H1 (cell line): ENCODE measurements at regions not wholly inside any gene's neighbourhood (a gene's known extent, or its start where the extent isn't known, plus 50 kb on each side); places are given as distances from the start of the nearest gene placed in this dataset.

ENCODE experiments used
- CTCF ChIA-PET: fragments of 300-600 bp; sonication (Branson Sonifier 250); formaldehyde crosslinking; loops from one replicate; lab custom pipeline; 2021; ENCODE audit not compliant: partially characterized antibody; lab: Charles Lee
- POLR2A ChIA-PET: fragments of 300-600 bp; sonication (Branson Sonifier 250); formaldehyde crosslinking; loops from one replicate; lab custom pipeline; 2021; ENCODE audit warnings: inconsistent platforms; ENCODE audit not compliant: partially characterized antibody; lab: Charles Lee
- DNase-seq, 2 experiments: peaks; one replicate each; pipeline versions ENCODE4 v3.0.0 to v3.0.0-alpha.2; 2010 to 2022; ENCODE audit warnings: low spot score in 2 of 2, low read depth in 1 of 2, mixed read lengths in 1 of 2
- FAIRE-seq: peaks from 2 replicates; lab custom pipeline; 2011; peaks lifted over from hg19 to GRCh38; lab: Jason Lieb, UNC
- H2AFZ ChIP-seq: 2 replicates; pipeline ENCODE4 v1.8.1; 2012; ENCODE audit warnings: low read length, inconsistent platforms
- H2AK5ac ChIP-seq: 2 replicates; pipeline ENCODE4 v1.6.1; 2013; ENCODE audit warnings: low read depth, low read length
- H2BK120ac ChIP-seq: replicated peaks from 2 replicates; pipeline ENCODE3; 2013; ENCODE audit warnings: low read depth, low read length, inconsistent platforms
- H2BK12ac ChIP-seq: 2 replicates; pipeline ENCODE4 v1.6.1; 2013; ENCODE audit warnings: low read depth, low read length
- H2BK15ac ChIP-seq: 2 replicates; pipeline ENCODE4 v1.6.1; 2013; ENCODE audit warnings: low read length
- H2BK20ac ChIP-seq: 2 replicates; pipeline ENCODE4 v1.6.1; 2013; ENCODE audit warnings: low read length
- H2BK5ac ChIP-seq: 2 replicates; pipeline ENCODE4 v1.6.1; 2013; ENCODE audit warnings: low read depth, low read length
- H3K14ac ChIP-seq: 2 replicates; pipeline ENCODE4 v1.6.1; 2013; ENCODE audit warnings: inconsistent platforms; ENCODE audit not compliant: insufficient read length
- H3K18ac ChIP-seq: 2 replicates; pipeline ENCODE4 v1.6.1; 2013; ENCODE audit warnings: low read length; ENCODE audit errors: extremely low read depth
- H3K23ac ChIP-seq: 2 replicates; pipeline ENCODE4 v1.6.1; 2013; ENCODE audit warnings: inconsistent platforms; ENCODE audit not compliant: insufficient read length
- H3K23me2 ChIP-seq: 2 replicates; pipeline ENCODE4 v1.6.1; 2013; ENCODE audit warnings: low read depth, low read length
- H3K27ac ChIP-seq: 2 replicates; pipeline ENCODE4 v1.6.1; 2011; ENCODE audit warnings: low read depth, low read length, inconsistent platforms
- H3K27me3 ChIP-seq, 4 experiments: replicated peaks in 1 of 4; 1 replicate in 1 of 4; 2 replicates in 3 of 4; pipeline versions ENCODE4 v1.6.1 to v1.8.1; 2011 to 2013; ENCODE audit warnings: low read length in 3 of 4, mild to moderate bottlenecking in 3 of 4, inconsistent platforms in 2 of 4, mixed read lengths in 2 of 4, moderate library complexity in 1 of 4; ENCODE audit not compliant: control insufficient read depth in 3 of 4, insufficient read depth in 3 of 4; ENCODE audit errors: extremely low read depth in 1 of 4
- H3K36me3 ChIP-seq, 4 experiments: 2 replicates each; pipeline versions ENCODE4 v1.6.1 to v1.8.1; 2011 to 2013; ENCODE audit warnings: mild to moderate bottlenecking in 4 of 4, low read length in 3 of 4, moderate library complexity in 2 of 4, control low read depth in 1 of 4, inconsistent platforms in 1 of 4; ENCODE audit not compliant: insufficient read depth in 4 of 4, control insufficient read depth in 2 of 4
- H3K4ac ChIP-seq: replicated peaks from 2 replicates; pipeline ENCODE3; 2013; ENCODE audit warnings: low read length, low read depth, mixed read lengths, inconsistent platforms; ENCODE audit not compliant: insufficient read length
- H3K4me1 ChIP-seq, 4 experiments: replicated peaks in 1 of 4; 1 replicate in 1 of 4; 2 replicates in 3 of 4; pipeline versions ENCODE4 v1.6.1 to v1.8.1; 2011 to 2013; ENCODE audit warnings: low read length in 3 of 4, inconsistent platforms in 2 of 4, mixed read lengths in 1 of 4; ENCODE audit not compliant: insufficient read depth in 4 of 4, control insufficient read depth in 3 of 4
- H3K4me2 ChIP-seq, 2 experiments: 2 replicates each; pipeline versions ENCODE4 v1.6.1 to v1.8.1; 2011 to 2013; ENCODE audit warnings: low read depth in 2 of 2, low read length in 2 of 2, control low read depth in 1 of 2, inconsistent platforms in 1 of 2, mild to moderate bottlenecking in 1 of 2; ENCODE audit not compliant: insufficient read depth in 1 of 2
- H3K4me3 ChIP-seq, 4 experiments: fragments of 200-600, 300-600 bp in 1 of 4; sonication (generic), shearing (Covaris generic), sonication (Bioruptor Twin) in 1 of 4; 2 replicates each; pipeline versions ENCODE4 v1.5.1 to v1.8.1; 2011 to 2016; ENCODE audit warnings: low read length in 4 of 4, low read depth in 3 of 4, control low read depth in 2 of 4, inconsistent platforms in 2 of 4, mild to moderate bottlenecking in 2 of 4, mixed read lengths in 1 of 4, moderate library complexity in 1 of 4; ENCODE audit not compliant: insufficient read depth in 2 of 4; ENCODE audit errors: extremely low read depth in 1 of 4
- H3K56ac ChIP-seq: replicated peaks from 2 replicates; pipeline ENCODE3; 2013; ENCODE audit warnings: low read depth, mild to moderate bottlenecking, mixed read lengths, low read length, inconsistent platforms; ENCODE audit not compliant: insufficient read length
- H3K79me1 ChIP-seq: 2 replicates; pipeline ENCODE4 v1.6.1; 2013; ENCODE audit warnings: low read depth, low read length, control low read depth
- H3K79me2 ChIP-seq, 2 experiments: 2 replicates each; pipeline versions ENCODE4 v1.6.1 to v1.8.1; 2012 to 2013; ENCODE audit warnings: low read length in 2 of 2, mild to moderate bottlenecking in 2 of 2, inconsistent platforms in 1 of 2; ENCODE audit not compliant: insufficient read depth in 2 of 2, control insufficient read depth in 1 of 2
- H3K9ac ChIP-seq, 4 experiments: replicated peaks in 1 of 4; 1 replicate in 1 of 4; 2 replicates in 3 of 4; pipeline versions ENCODE4 v1.6.1 to v1.8.1; 2011 to 2013; ENCODE audit warnings: low read depth in 3 of 4, low read length in 3 of 4, control low read depth in 2 of 4, mild to moderate bottlenecking in 2 of 4, moderate library complexity in 2 of 4, inconsistent platforms in 1 of 4; ENCODE audit errors: extremely low read depth in 1 of 4
- H3K9me3 ChIP-seq, 2 experiments: 2 replicates each; pipeline versions ENCODE4 v1.6.1 to v1.8.1; 2012 to 2013; ENCODE audit warnings: mild to moderate bottlenecking in 2 of 2, moderate library complexity in 2 of 2, control low read depth in 1 of 2, inconsistent platforms in 1 of 2, low read depth in 1 of 2, low read length in 1 of 2, mixed read lengths in 1 of 2; ENCODE audit not compliant: insufficient read depth in 2 of 2
- H4K20me1 ChIP-seq, 2 experiments: replicated peaks in 1 of 2; 2 replicates each; pipeline versions ENCODE3 to v1.8.1; 2011 to 2013; ENCODE audit warnings: inconsistent platforms in 2 of 2, low read length in 2 of 2, mild to moderate bottlenecking in 1 of 2; ENCODE audit not compliant: insufficient read depth in 2 of 2, control insufficient read depth in 1 of 2
- H4K5ac ChIP-seq: 2 replicates; pipeline ENCODE4 v1.6.1; 2013; ENCODE audit warnings: low read length, low read depth, mixed read lengths, inconsistent platforms; ENCODE audit not compliant: insufficient read length
- H4K8ac ChIP-seq: 2 replicates; pipeline ENCODE4 v1.8.0; 2013; ENCODE audit warnings: mild to moderate bottlenecking, moderate library complexity, low read length, inconsistent platforms; ENCODE audit not compliant: insufficient read depth; ENCODE audit errors: extremely low read depth
- H4K91ac ChIP-seq: replicated peaks from 2 replicates; pipeline ENCODE3; 2013; ENCODE audit warnings: low read length, mixed read lengths, inconsistent platforms; ENCODE audit not compliant: insufficient read length
- CHD1 ChIP-seq: IDR thresholded peaks from 2 replicates; pipeline ENCODE4 v1.6.1; 2012; ENCODE audit warnings: low read depth, low read length, improper control_type of control experiment
- EP300 ChIP-seq, 2 experiments: IDR thresholded peaks; 1 replicate in 1 of 2; 2 replicates in 1 of 2; pipeline ENCODE4 v1.6.1; 2011 to 2012; ENCODE audit warnings: low read depth in 2 of 2, low read length in 2 of 2, mild to moderate bottlenecking in 2 of 2, borderline replicate concordance in 1 of 2, inconsistent platforms in 1 of 2, moderate library complexity in 1 of 2
- RXRA ChIP-seq: IDR thresholded peaks from 2 replicates; pipeline ENCODE4 v1.6.1; 2011; ENCODE audit warnings: low read depth, mild to moderate bottlenecking, low read length, moderate library complexity; ENCODE audit not compliant: insufficient read depth
- SIRT6 ChIP-seq: IDR thresholded peaks from one replicate; pipeline ENCODE4 v1.7.1; 2012; ENCODE audit warnings: low read length, inconsistent platforms
- SIX5 ChIP-seq: IDR thresholded peaks from 2 replicates; pipeline ENCODE4 v1.6.1; 2011; ENCODE audit warnings: mild to moderate bottlenecking, low read depth, low read length
- TBP ChIP-seq: IDR thresholded peaks from 2 replicates; pipeline ENCODE4 v1.6.1; 2011; ENCODE audit warnings: low read depth, low read length, improper control_type of control experiment
- WGBS, 2 experiments: shearing (Covaris generic) in 1 of 2; methylation state at CpG; one replicate each; pipeline versions ENCODE4 v1.1.6 to v1.1.7; 2013 to 2015; ENCODE audit warnings: low lambda C conversion rate in 2 of 2, mixed read lengths in 2 of 2, inconsistent platforms in 1 of 2, low coverage in 1 of 2, missing lambda C conversion rate in 1 of 2; ENCODE audit not compliant: insufficient replicate concordance in 2 of 2, insufficient coverage in 1 of 2, insufficient read length in 1 of 2; ENCODE audit errors: extremely low coverage in 1 of 2, missing lambda C conversion rate in 1 of 2; 5-methylcytosine and 5-hydroxymethylcytosine counted together
- TF ChIP-seq, protein P1 (sequence below): IDR thresholded peaks from 2 replicates; pipeline ENCODE4 v1.6.1; 2011; ENCODE audit warnings: low read length, improper control_type of control experiment

DNA sequence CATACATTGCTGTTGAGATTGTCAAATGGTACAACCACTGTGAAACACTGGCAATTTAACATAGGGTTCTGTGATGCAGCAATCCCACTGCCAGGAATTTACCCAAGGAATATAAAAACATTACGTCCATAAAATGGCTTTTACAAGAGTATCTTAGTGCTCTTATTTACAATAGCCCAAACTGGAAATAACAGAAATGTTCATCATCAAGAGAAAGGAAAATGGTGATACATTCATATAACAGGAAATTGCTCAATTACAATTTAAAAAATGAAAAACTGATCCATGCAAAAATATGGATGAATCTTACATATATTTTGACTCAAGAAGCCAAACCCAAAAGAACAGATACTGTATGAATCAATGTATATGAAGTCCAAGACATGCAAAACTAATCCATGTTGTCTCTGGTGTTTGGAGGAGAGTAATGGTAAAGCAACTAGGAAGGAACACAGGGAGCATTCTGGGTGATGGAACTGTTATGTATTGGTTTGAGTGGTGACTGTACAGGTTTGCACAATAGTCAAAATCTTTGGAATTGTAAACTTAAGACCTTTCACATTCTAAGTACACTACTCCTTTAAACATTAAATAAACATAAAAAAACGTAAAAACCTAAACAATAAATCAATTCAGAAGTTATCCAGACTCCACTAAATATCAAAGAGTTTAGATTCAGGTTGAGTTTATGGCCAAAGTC is 104.8 kb upstream of the WDR75 start:
- Histone ChIP-seq H4K5ac (no peak overlapping the region), H2BK15ac (no peak overlapping the region), H3K4me2 (no peak overlapping the region), H3K18ac (no peak overlapping the region), H4K20me1 (no peaks in the 10 kb centered on the region), H2BK120ac (no peak overlapping the region), H3K79me2 (no peaks in the 10 kb centered on the region), H3K36me3 (no peaks in the 10 kb centered on the region), H3K23me2 (no peaks in the 10 kb centered on the region), H3K4ac (no peak overlapping the region), H3K23ac (no peak overlapping the region), H3K9me3 (peaks cover 0 to 3% of the 10 kb centered on the region in 2 experiments; a peak in 1 of 4 replicates), H3K4me3 (no peak overlapping the region), H3K56ac (no peak overlapping the region), H3K14ac (no peak overlapping the region), H3K9ac (no peak overlapping the region), H3K27ac (no peak overlapping the region), H2AFZ (no peak overlapping the region), H3K79me1 (no peaks in the 10 kb centered on the region), H2BK12ac (no peak overlapping the region), H2AK5ac (no peak overlapping the region), H4K91ac (no peak overlapping the region), H2BK5ac (no peak overlapping the region), H3K27me3 (no peaks in the 10 kb centered on the region), H2BK20ac (no peak overlapping the region), H3K4me1 (no peaks in the 10 kb centered on the region), H4K8ac (no peak overlapping the region)
- 84 to 100% methylated on average over 1 to 2 of the region's 2 CpGs for WGBS, 2 experiments
- TF ChIP-seq, protein P1, sequence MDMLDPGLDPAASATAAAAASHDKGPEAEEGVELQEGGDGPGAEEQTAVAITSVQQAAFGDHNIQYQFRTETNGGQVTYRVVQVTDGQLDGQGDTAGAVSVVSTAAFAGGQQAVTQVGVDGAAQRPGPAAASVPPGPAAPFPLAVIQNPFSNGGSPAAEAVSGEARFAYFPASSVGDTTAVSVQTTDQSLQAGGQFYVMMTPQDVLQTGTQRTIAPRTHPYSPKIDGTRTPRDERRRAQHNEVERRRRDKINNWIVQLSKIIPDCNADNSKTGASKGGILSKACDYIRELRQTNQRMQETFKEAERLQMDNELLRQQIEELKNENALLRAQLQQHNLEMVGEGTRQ, result no peak
- TF ChIP-seq CHD1 (no peak), EP300 (IDR thresholded peaks at IDR 0.05; ENCODE audit: borderline replicate concordance in 1 of 2, low read depth in 2 of 2, low read length in 2 of 2) (no peak), TBP (no peak), RXRA (no peak), SIRT6 (no peak), SIX5 (no peak)
- ChIA-PET POLR2A (no interaction called here), CTCF (no interaction called here)
- DNase-seq (no peak), FAIRE-seq (no peak)
